ENCODE measurements at regions not wholly inside any gene's neighbourhood (a gene's known extent, or its start where the extent isn't known, plus 50 kb on each side); places are given as distances from the start of the nearest gene placed in this dataset.

DNA sequence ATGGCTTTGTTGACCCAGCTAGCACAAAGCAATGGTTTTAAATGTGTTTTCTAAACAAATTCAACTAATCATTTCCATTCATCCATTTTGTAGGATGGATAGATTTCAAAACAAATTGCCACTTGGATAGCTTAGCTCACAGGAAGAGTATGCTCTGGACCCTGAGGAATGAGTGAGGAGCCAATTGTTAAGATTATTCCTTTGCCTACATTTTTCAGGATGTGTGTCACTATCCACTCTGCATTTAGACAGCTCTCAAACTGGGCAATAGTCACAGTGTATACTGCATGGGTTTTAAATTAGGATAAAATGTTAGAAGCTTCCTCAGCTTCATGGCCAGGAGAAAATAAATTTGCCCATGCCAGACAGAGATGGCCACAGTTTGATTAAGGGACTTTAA is 605.6 kb upstream of the TEX47 start:
- H2AFZ ChIP-seq (ENCODE audit: low read depth, low read length): no peak overlapping the region
- H3K79me2 ChIP-seq (ENCODE audit: low read length): no peaks in the 10 kb centered on the region
- no peaks in the 10 kb centered on the region for H3K9me3 ChIP-seq (ENCODE audit: insufficient read depth, low read length)
- no peaks in the 10 kb centered on the region for H3K36me3 ChIP-seq (replicated peaks; ENCODE audit: low read depth, low read length)
- no peak overlapping the region for H3K4me3 ChIP-seq (ENCODE audit: low read length)
- H4K20me1 ChIP-seq (ENCODE audit: insufficient read depth, low read length): no peaks in the 10 kb centered on the region
- H3K4me1 ChIP-seq (ENCODE audit: low read length): no peaks in the 10 kb centered on the region
- H3K9ac ChIP-seq (ENCODE audit: low read length): no peak overlapping the region
- H3K4me2 ChIP-seq (ENCODE audit: low read length): no peak overlapping the region
- no peak for TF ChIP-seq EZH2phosphoT487 (IDR thresholded peaks at IDR 0.05; ENCODE audit: low read depth)
- TF ChIP-seq, protein P1, sequence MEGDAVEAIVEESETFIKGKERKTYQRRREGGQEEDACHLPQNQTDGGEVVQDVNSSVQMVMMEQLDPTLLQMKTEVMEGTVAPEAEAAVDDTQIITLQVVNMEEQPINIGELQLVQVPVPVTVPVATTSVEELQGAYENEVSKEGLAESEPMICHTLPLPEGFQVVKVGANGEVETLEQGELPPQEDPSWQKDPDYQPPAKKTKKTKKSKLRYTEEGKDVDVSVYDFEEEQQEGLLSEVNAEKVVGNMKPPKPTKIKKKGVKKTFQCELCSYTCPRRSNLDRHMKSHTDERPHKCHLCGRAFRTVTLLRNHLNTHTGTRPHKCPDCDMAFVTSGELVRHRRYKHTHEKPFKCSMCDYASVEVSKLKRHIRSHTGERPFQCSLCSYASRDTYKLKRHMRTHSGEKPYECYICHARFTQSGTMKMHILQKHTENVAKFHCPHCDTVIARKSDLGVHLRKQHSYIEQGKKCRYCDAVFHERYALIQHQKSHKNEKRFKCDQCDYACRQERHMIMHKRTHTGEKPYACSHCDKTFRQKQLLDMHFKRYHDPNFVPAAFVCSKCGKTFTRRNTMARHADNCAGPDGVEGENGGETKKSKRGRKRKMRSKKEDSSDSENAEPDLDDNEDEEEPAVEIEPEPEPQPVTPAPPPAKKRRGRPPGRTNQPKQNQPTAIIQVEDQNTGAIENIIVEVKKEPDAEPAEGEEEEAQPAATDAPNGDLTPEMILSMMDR (IDR thresholded peaks at IDR 0.05; ENCODE audit: low read depth, low read length): no peak
- no peak overlapping the region for H3K27ac ChIP-seq (ENCODE audit: low read length)
- H3K27me3 ChIP-seq (ENCODE audit: low read depth, low read length): no peaks in the 10 kb centered on the region

DNA sequence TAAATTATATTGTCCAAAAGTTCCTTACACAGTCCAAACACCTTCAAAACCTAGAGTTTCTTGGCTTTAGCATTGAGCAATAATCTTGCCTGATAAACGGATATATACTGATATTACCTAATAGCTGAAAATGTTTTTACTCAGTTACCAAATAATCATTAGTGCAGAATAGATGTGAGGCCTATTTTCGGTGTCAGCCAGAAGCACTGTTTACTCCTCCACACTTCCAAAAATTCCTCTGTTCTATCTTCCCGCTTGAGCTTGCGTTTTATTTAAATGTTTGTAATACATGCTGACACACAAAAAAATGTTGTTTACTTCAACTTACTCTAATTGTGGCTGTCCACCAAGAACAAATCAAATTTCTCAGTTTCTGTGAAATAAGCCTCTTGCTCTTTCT is 606.2 kb upstream of the TEX47 start:
- H3K27ac ChIP-seq (ENCODE audit: low read length): no peak overlapping the region
- no peaks in the 10 kb centered on the region for H3K27me3 ChIP-seq (ENCODE audit: low read depth, low read length)
- no peaks in the 10 kb centered on the region for H3K9me3 ChIP-seq (ENCODE audit: insufficient read depth, low read length)
- no peak overlapping the region for H3K9ac ChIP-seq (ENCODE audit: low read length)
- TF ChIP-seq, protein P1 (IDR thresholded peaks at IDR 0.05; ENCODE audit: low read depth, low read length): no peak
- TF ChIP-seq EZH2phosphoT487 (IDR thresholded peaks at IDR 0.05; ENCODE audit: low read depth): no peak
- H3K79me2 ChIP-seq (ENCODE audit: low read length): no peaks in the 10 kb centered on the region
- no peak overlapping the region for H2AFZ ChIP-seq (ENCODE audit: low read depth, low read length)
- no peak overlapping the region for H3K4me3 ChIP-seq (ENCODE audit: low read length)
- H3K4me2 ChIP-seq (ENCODE audit: low read length): no peak overlapping the region
- no peaks in the 10 kb centered on the region for H3K4me1 ChIP-seq (ENCODE audit: low read length)
- H3K36me3 ChIP-seq (replicated peaks; ENCODE audit: low read depth, low read length): no peaks in the 10 kb centered on the region
- H4K20me1 ChIP-seq (ENCODE audit: insufficient read depth, low read length): no peaks in the 10 kb centered on the region

DNA sequence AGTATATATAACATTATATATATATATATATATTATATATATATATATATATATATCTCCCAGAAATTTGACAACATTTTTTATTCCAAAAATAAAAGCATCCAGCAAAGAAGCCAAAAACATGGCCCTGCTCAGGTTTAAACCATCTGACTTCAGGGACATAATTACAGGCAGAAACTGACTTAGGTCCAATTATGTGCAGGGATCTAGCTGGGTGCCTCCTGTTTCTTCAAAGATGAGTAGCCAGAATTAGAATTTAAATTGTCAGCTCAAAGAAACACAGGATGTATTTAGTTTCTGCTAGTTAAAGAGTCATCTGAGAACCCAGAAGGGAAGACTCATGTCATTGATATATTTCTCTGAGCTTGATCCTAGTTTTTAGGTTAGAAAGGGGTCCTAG is 656.4 kb upstream of the TEX47 start:
- H3K4me1 ChIP-seq (ENCODE audit: low read length): no peaks in the 10 kb centered on the region
- H4K20me1 ChIP-seq (ENCODE audit: insufficient read depth, low read length): no peaks in the 10 kb centered on the region
- H3K27ac ChIP-seq (ENCODE audit: low read length): no peak overlapping the region
- H3K79me2 ChIP-seq (ENCODE audit: low read length): no peaks in the 10 kb centered on the region
- H3K36me3 ChIP-seq (replicated peaks; ENCODE audit: low read depth, low read length): no peaks in the 10 kb centered on the region
- H3K27me3 ChIP-seq (ENCODE audit: low read depth, low read length): no peaks in the 10 kb centered on the region
- no peaks in the 10 kb centered on the region for H3K9me3 ChIP-seq (ENCODE audit: insufficient read depth, low read length)
- H2AFZ ChIP-seq (ENCODE audit: low read depth, low read length): no peak overlapping the region
- no peak overlapping the region for H3K9ac ChIP-seq (ENCODE audit: low read length)
- no peak overlapping the region for H3K4me3 ChIP-seq (ENCODE audit: low read length)
- no peak for TF ChIP-seq EZH2phosphoT487 (IDR thresholded peaks at IDR 0.05; ENCODE audit: low read depth)
- TF ChIP-seq, protein P1 (IDR thresholded peaks at IDR 0.05; ENCODE audit: low read depth, low read length): no peak
- H3K4me2 ChIP-seq (ENCODE audit: low read length): no peak overlapping the region

DNA sequence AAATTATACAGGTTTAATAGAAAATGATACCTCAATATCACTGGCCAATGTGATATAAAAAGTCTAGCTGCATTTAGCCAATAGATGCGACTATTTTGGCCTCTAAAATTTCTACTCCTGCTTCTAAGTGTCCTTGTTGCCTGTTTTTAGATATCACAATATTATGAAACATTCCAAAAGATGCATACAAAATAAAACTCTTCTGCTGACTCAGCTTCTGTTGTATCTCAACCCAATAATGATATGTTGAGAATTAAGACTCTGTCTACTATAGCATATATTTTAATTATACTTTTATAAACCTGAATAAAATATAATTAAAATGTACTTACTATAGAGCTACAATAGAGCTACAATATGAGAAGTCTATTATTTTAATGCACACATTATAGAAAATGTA is 661.0 kb upstream of the TEX47 start:
- TF ChIP-seq, protein P1 (IDR thresholded peaks at IDR 0.05; ENCODE audit: low read depth, low read length): no peak
- no peak overlapping the region for H3K27ac ChIP-seq (ENCODE audit: low read length)
- H3K36me3 ChIP-seq (replicated peaks; ENCODE audit: low read depth, low read length): no peaks in the 10 kb centered on the region
- no peak overlapping the region for H3K9ac ChIP-seq (ENCODE audit: low read length)
- no peak overlapping the region for H3K4me3 ChIP-seq (ENCODE audit: low read length)
- H3K79me2 ChIP-seq (ENCODE audit: low read length): no peaks in the 10 kb centered on the region
- no peaks in the 10 kb centered on the region for H3K27me3 ChIP-seq (ENCODE audit: low read depth, low read length)
- no peaks in the 10 kb centered on the region for H3K4me1 ChIP-seq (ENCODE audit: low read length)
- H3K9me3 ChIP-seq (ENCODE audit: insufficient read depth, low read length): no peaks in the 10 kb centered on the region
- H2AFZ ChIP-seq (ENCODE audit: low read depth, low read length): no peak overlapping the region
- H4K20me1 ChIP-seq (ENCODE audit: insufficient read depth, low read length): no peaks in the 10 kb centered on the region
- no peak overlapping the region for H3K4me2 ChIP-seq (ENCODE audit: low read length)

Measured in OCI-LY3 (cell line).